HG02840 (cell line): ENCODE measurements at regions not wholly inside any gene's neighbourhood (a gene's known extent, or its start where the extent isn't known, plus 50 kb on each side); places are given as distances from the start of the nearest gene placed in this dataset.

ENCODE experiments used
- ATAC-seq: cut with Tn5 transposase; IDR thresholded peaks from one replicate; pipeline ENCODE4 v1.9.1; 2021; ENCODE audit warnings: mild to moderate bottlenecking, moderate library complexity, moderate number of reproducible peaks; ENCODE audit not compliant: unreplicated experiment, low FRiP score

- ATAC-seq = no peak
Observed at GRCh38 chr21:17440969-17441368, 71.9 kb upstream of the CXADR start.

- no peak for ATAC-seq
Observed at GRCh38 chr21:17441370-17441769, 71.5 kb upstream of the CXADR start.

GRCh38 chr21:17442165-17442564, 70.7 kb upstream of the CXADR start:
- ATAC-seq = no peak

- no peak for ATAC-seq
Observed at GRCh38 chr21:17444828-17445227, 68.0 kb upstream of the CXADR start.

- ATAC-seq = no peak
Observed at GRCh38 chr21:17446737-17447136, 66.1 kb upstream of the CXADR start.

GRCh38 chr21:17449701-17450100, 63.1 kb upstream of the CXADR start:
- no peak for ATAC-seq

- ATAC-seq = no peak
Observed at GRCh38 chr21:17451364-17451891, 61.4 kb upstream of the CXADR start.

GRCh38 chr21:17454315-17455027, 58.4 kb upstream of the CXADR start:
- ATAC-seq = no peak

GRCh38 chr21:17455028-17455353, 57.9 kb upstream of the CXADR start:
- ATAC-seq = no peak

- ATAC-seq = no peak
Observed at GRCh38 chr21:17455451-17455850, 57.4 kb upstream of the CXADR start.

- no peak for ATAC-seq
Observed at GRCh38 chr21:17458279-17458678, 54.6 kb upstream of the CXADR start.

GRCh38 chr21:17460094-17460493, 52.7 kb upstream of the CXADR start:
- ATAC-seq = no peak

GRCh38 chr21:17461014-17461413, 51.8 kb upstream of the CXADR start:
- ATAC-seq = no peak

- ATAC-seq = no peak
Observed at GRCh38 chr21:17461582-17461981, 51.3 kb upstream of the CXADR start.

- no peak for ATAC-seq
Observed at GRCh38 chr21:17462276-17462981, 50.4 kb upstream of the CXADR start.
